ENCODE measurements at regions not wholly inside any gene's neighbourhood (a gene's known extent, or its start where the extent isn't known, plus 50 kb on each side); places are given as distances from the start of the nearest gene placed in this dataset.
"Not testable (repeated sequence)": the region's sequence is repeated elsewhere in the genome, so short reads cannot be mapped to it uniquely, and the experiment has no call there.

- 53 to 66% (median 56%) methylated on average over 8 to 9 of the region's 10 CpGs for WGBS, 3 donors
- not testable (repeated sequence) for H3K27ac ChIP-seq (ENCODE audit: low read depth, low read length)
Measured at GRCh38 chr16:29269192-29269811, 137.2 kb downstream of the NPIPB11 start.

- 78 to 90% (median 89%) methylated on average over 5 to 6 of the region's 6 CpGs for WGBS, 3 donors
- not testable (repeated sequence) for H3K27ac ChIP-seq (ENCODE audit: low read depth, low read length)
Measured at GRCh38 chr16:29268785-29269191, 137.7 kb downstream of the NPIPB11 start.

- not testable (repeated sequence) for H3K27ac ChIP-seq (ENCODE audit: low read depth, low read length)
- 77 to 81% (median 81%) methylated on average over 14 of the region's 14 CpGs for whole genome bisulfite sequencing, 3 donors
Measured at GRCh38 chr16:29268348-29268747, 138.2 kb downstream of the NPIPB11 start.

GRCh38 chr16:29267891-29268290 is 138.6 kb downstream of the NPIPB11 start:
- 67 to 81% (median 67%) methylated on average over 4 to 6 of the region's 6 CpGs for WGBS, 3 donors
- not testable (repeated sequence) for H3K27ac ChIP-seq (ENCODE audit: low read depth, low read length)

GRCh38 chr16:29267055-29267619 is 139.4 kb downstream of the NPIPB11 start:
- H3K27ac ChIP-seq (ENCODE audit: low read depth, low read length), result not testable (repeated sequence)
- 86 to 87% (median 87%) methylated on average over 13 to 16 of the region's 16 CpGs for WGBS, 3 donors

- WGBS, 3 donors, result 44 to 63% (median 47%) methylated on average over 6 to 7 of the region's 7 CpGs
- H3K27ac ChIP-seq (ENCODE audit: low read depth, low read length), result not testable (repeated sequence)
Measured at GRCh38 chr16:29266612-29267011, 139.9 kb downstream of the NPIPB11 start.

GRCh38 chr16:29265255-29265853 is 141.2 kb downstream of the NPIPB11 start:
- not testable (repeated sequence) for H3K27ac ChIP-seq (ENCODE audit: low read depth, low read length)
- 27 to 38% (median 37%) methylated on average over 6 to 7 of the region's 9 CpGs for WGBS, 3 donors

GRCh38 chr16:29264080-29264837 is 142.3 kb downstream of the NPIPB11 start:
- WGBS, 3 donors, result 78 to 82% (median 81%) methylated on average over 8 to 11 of the region's 11 CpGs
- H3K27ac ChIP-seq (ENCODE audit: low read depth, low read length), result not testable (repeated sequence)

- 74 to 95% (median 90%) methylated on average over 7 of the region's 7 CpGs for WGBS, 3 donors
- H3K27ac ChIP-seq (ENCODE audit: low read depth, low read length), result not testable (repeated sequence)
Measured at GRCh38 chr16:29262725-29263124, 143.8 kb downstream of the NPIPB11 start.

GRCh38 chr16:29261427-29262248 is 144.9 kb downstream of the NPIPB11 start:
- not testable (repeated sequence) for H3K27ac ChIP-seq (ENCODE audit: low read depth, low read length)
- 28 to 51% (median 31%) methylated on average over 23 to 31 of the region's 37 CpGs for WGBS, 3 donors

GRCh38 chr16:29260683-29261426 is 145.7 kb downstream of the NPIPB11 start:
- 68 to 83% (median 77%) methylated on average over 22 to 24 of the region's 25 CpGs for WGBS, 3 donors
- H3K27ac ChIP-seq (ENCODE audit: low read depth, low read length), result not testable (repeated sequence)

GRCh38 chr16:29259635-29260457 is 146.7 kb downstream of the NPIPB11 start:
- not testable (repeated sequence) for H3K27ac ChIP-seq (ENCODE audit: low read depth, low read length)
- 39 to 77% (median 75%) methylated on average over 17 to 25 of the region's 25 CpGs for WGBS, 3 donors

- 90 to 96% (median 95%) methylated on average over 19 of the region's 19 CpGs for WGBS, 3 donors
- H3K27ac ChIP-seq (ENCODE audit: low read depth, low read length), result not testable (repeated sequence)
Measured at GRCh38 chr16:29258946-29259634, 147.4 kb downstream of the NPIPB11 start.

GRCh38 chr16:29257419-29258336 is 148.8 kb downstream of the NPIPB11 start:
- not testable (repeated sequence) for H3K27ac ChIP-seq (ENCODE audit: low read depth, low read length)
- 83 to 92% (median 88%) methylated on average over 17 of the region's 18 CpGs for WGBS, 3 donors

GRCh38 chr16:29256501-29256981 is 150.0 kb downstream of the NPIPB11 start:
- no peak overlapping the region for H3K27ac ChIP-seq (ENCODE audit: low read depth, low read length)
- WGBS, 3 donors, result 84 to 92% (median 88%) methylated on average over 27 of the region's 27 CpGs
